H1 (cell line): ENCODE measurements at regions not wholly inside any gene's neighbourhood (a gene's known extent, or its start where the extent isn't known, plus 50 kb on each side); places are given as distances from the start of the nearest gene placed in this dataset.
"Not testable (repeated sequence)": the region's sequence is repeated elsewhere in the genome, so short reads cannot be mapped to it uniquely, and the experiment has no call there.

Experiments used
- CTCF ChIA-PET: fragments of 300-600 bp; sonication (Branson Sonifier 250); formaldehyde crosslinking; loops from one replicate; lab custom pipeline; 2021; ENCODE audit not compliant: partially characterized antibody; lab: Charles Lee
- POLR2A ChIA-PET: fragments of 300-600 bp; sonication (Branson Sonifier 250); formaldehyde crosslinking; loops from one replicate; lab custom pipeline; 2021; ENCODE audit warnings: inconsistent platforms; ENCODE audit not compliant: partially characterized antibody; lab: Charles Lee
- DNase-seq, 2 experiments: peaks; one replicate each; pipeline versions ENCODE4 v3.0.0 to v3.0.0-alpha.2; 2010 to 2022; ENCODE audit warnings: low spot score in 2 of 2, low read depth in 1 of 2, mixed read lengths in 1 of 2
- FAIRE-seq: peaks from 2 replicates; lab custom pipeline; 2011; peaks lifted over from hg19 to GRCh38; lab: Jason Lieb, UNC
- H2AFZ ChIP-seq: 2 replicates; pipeline ENCODE4 v1.8.1; 2012; ENCODE audit warnings: low read length, inconsistent platforms
- H2AK5ac ChIP-seq: 2 replicates; pipeline ENCODE4 v1.6.1; 2013; ENCODE audit warnings: low read depth, low read length
- H2BK120ac ChIP-seq: replicated peaks from 2 replicates; pipeline ENCODE3; 2013; ENCODE audit warnings: low read depth, low read length, inconsistent platforms
- H2BK12ac ChIP-seq: 2 replicates; pipeline ENCODE4 v1.6.1; 2013; ENCODE audit warnings: low read depth, low read length
- H2BK15ac ChIP-seq: 2 replicates; pipeline ENCODE4 v1.6.1; 2013; ENCODE audit warnings: low read length
- H2BK20ac ChIP-seq: 2 replicates; pipeline ENCODE4 v1.6.1; 2013; ENCODE audit warnings: low read length
- H2BK5ac ChIP-seq: 2 replicates; pipeline ENCODE4 v1.6.1; 2013; ENCODE audit warnings: low read depth, low read length
- H3K14ac ChIP-seq: 2 replicates; pipeline ENCODE4 v1.6.1; 2013; ENCODE audit warnings: inconsistent platforms; ENCODE audit not compliant: insufficient read length
- H3K18ac ChIP-seq: 2 replicates; pipeline ENCODE4 v1.6.1; 2013; ENCODE audit warnings: low read length; ENCODE audit errors: extremely low read depth
- H3K23ac ChIP-seq: 2 replicates; pipeline ENCODE4 v1.6.1; 2013; ENCODE audit warnings: inconsistent platforms; ENCODE audit not compliant: insufficient read length
- H3K23me2 ChIP-seq: 2 replicates; pipeline ENCODE4 v1.6.1; 2013; ENCODE audit warnings: low read depth, low read length
- H3K27ac ChIP-seq: 2 replicates; pipeline ENCODE4 v1.6.1; 2011; ENCODE audit warnings: low read depth, low read length, inconsistent platforms
- H3K27me3 ChIP-seq, 4 experiments: replicated peaks in 1 of 4; 1 replicate in 1 of 4; 2 replicates in 3 of 4; pipeline versions ENCODE4 v1.6.1 to v1.8.1; 2011 to 2013; ENCODE audit warnings: low read length in 3 of 4, mild to moderate bottlenecking in 3 of 4, inconsistent platforms in 2 of 4, mixed read lengths in 2 of 4, moderate library complexity in 1 of 4; ENCODE audit not compliant: control insufficient read depth in 3 of 4, insufficient read depth in 3 of 4; ENCODE audit errors: extremely low read depth in 1 of 4
- H3K36me3 ChIP-seq, 4 experiments: 2 replicates each; pipeline versions ENCODE4 v1.6.1 to v1.8.1; 2011 to 2013; ENCODE audit warnings: mild to moderate bottlenecking in 4 of 4, low read length in 3 of 4, moderate library complexity in 2 of 4, control low read depth in 1 of 4, inconsistent platforms in 1 of 4; ENCODE audit not compliant: insufficient read depth in 4 of 4, control insufficient read depth in 2 of 4
- H3K4ac ChIP-seq: replicated peaks from 2 replicates; pipeline ENCODE3; 2013; ENCODE audit warnings: low read length, low read depth, mixed read lengths, inconsistent platforms; ENCODE audit not compliant: insufficient read length
- H3K4me1 ChIP-seq, 4 experiments: replicated peaks in 1 of 4; 1 replicate in 1 of 4; 2 replicates in 3 of 4; pipeline versions ENCODE4 v1.6.1 to v1.8.1; 2011 to 2013; ENCODE audit warnings: low read length in 3 of 4, inconsistent platforms in 2 of 4, mixed read lengths in 1 of 4; ENCODE audit not compliant: insufficient read depth in 4 of 4, control insufficient read depth in 3 of 4
- H3K4me2 ChIP-seq, 2 experiments: 2 replicates each; pipeline versions ENCODE4 v1.6.1 to v1.8.1; 2011 to 2013; ENCODE audit warnings: low read depth in 2 of 2, low read length in 2 of 2, control low read depth in 1 of 2, inconsistent platforms in 1 of 2, mild to moderate bottlenecking in 1 of 2; ENCODE audit not compliant: insufficient read depth in 1 of 2
- H3K4me3 ChIP-seq, 4 experiments: fragments of 200-600, 300-600 bp in 1 of 4; sonication (generic), shearing (Covaris generic), sonication (Bioruptor Twin) in 1 of 4; 2 replicates each; pipeline versions ENCODE4 v1.5.1 to v1.8.1; 2011 to 2016; ENCODE audit warnings: low read length in 4 of 4, low read depth in 3 of 4, control low read depth in 2 of 4, inconsistent platforms in 2 of 4, mild to moderate bottlenecking in 2 of 4, mixed read lengths in 1 of 4, moderate library complexity in 1 of 4; ENCODE audit not compliant: insufficient read depth in 2 of 4; ENCODE audit errors: extremely low read depth in 1 of 4
- H3K56ac ChIP-seq: replicated peaks from 2 replicates; pipeline ENCODE3; 2013; ENCODE audit warnings: low read depth, mild to moderate bottlenecking, mixed read lengths, low read length, inconsistent platforms; ENCODE audit not compliant: insufficient read length
- H3K79me1 ChIP-seq: 2 replicates; pipeline ENCODE4 v1.6.1; 2013; ENCODE audit warnings: low read depth, low read length, control low read depth
- H3K79me2 ChIP-seq, 2 experiments: 2 replicates each; pipeline versions ENCODE4 v1.6.1 to v1.8.1; 2012 to 2013; ENCODE audit warnings: low read length in 2 of 2, mild to moderate bottlenecking in 2 of 2, inconsistent platforms in 1 of 2; ENCODE audit not compliant: insufficient read depth in 2 of 2, control insufficient read depth in 1 of 2
- H3K9ac ChIP-seq, 4 experiments: replicated peaks in 1 of 4; 1 replicate in 1 of 4; 2 replicates in 3 of 4; pipeline versions ENCODE4 v1.6.1 to v1.8.1; 2011 to 2013; ENCODE audit warnings: low read depth in 3 of 4, low read length in 3 of 4, control low read depth in 2 of 4, mild to moderate bottlenecking in 2 of 4, moderate library complexity in 2 of 4, inconsistent platforms in 1 of 4; ENCODE audit errors: extremely low read depth in 1 of 4
- H3K9me3 ChIP-seq, 2 experiments: 2 replicates each; pipeline versions ENCODE4 v1.6.1 to v1.8.1; 2012 to 2013; ENCODE audit warnings: mild to moderate bottlenecking in 2 of 2, moderate library complexity in 2 of 2, control low read depth in 1 of 2, inconsistent platforms in 1 of 2, low read depth in 1 of 2, low read length in 1 of 2, mixed read lengths in 1 of 2; ENCODE audit not compliant: insufficient read depth in 2 of 2
- H4K20me1 ChIP-seq, 2 experiments: replicated peaks in 1 of 2; 2 replicates each; pipeline versions ENCODE3 to v1.8.1; 2011 to 2013; ENCODE audit warnings: inconsistent platforms in 2 of 2, low read length in 2 of 2, mild to moderate bottlenecking in 1 of 2; ENCODE audit not compliant: insufficient read depth in 2 of 2, control insufficient read depth in 1 of 2
- H4K5ac ChIP-seq: 2 replicates; pipeline ENCODE4 v1.6.1; 2013; ENCODE audit warnings: low read length, low read depth, mixed read lengths, inconsistent platforms; ENCODE audit not compliant: insufficient read length
- H4K8ac ChIP-seq: 2 replicates; pipeline ENCODE4 v1.8.0; 2013; ENCODE audit warnings: mild to moderate bottlenecking, moderate library complexity, low read length, inconsistent platforms; ENCODE audit not compliant: insufficient read depth; ENCODE audit errors: extremely low read depth
- H4K91ac ChIP-seq: replicated peaks from 2 replicates; pipeline ENCODE3; 2013; ENCODE audit warnings: low read length, mixed read lengths, inconsistent platforms; ENCODE audit not compliant: insufficient read length
- CEBPB ChIP-seq: IDR thresholded peaks from 2 replicates; pipeline ENCODE4 v1.6.1; 2012; ENCODE audit warnings: low read depth, low read length
- WGBS, 2 experiments: shearing (Covaris generic) in 1 of 2; methylation state at CpG; one replicate each; pipeline versions ENCODE4 v1.1.6 to v1.1.7; 2013 to 2015; ENCODE audit warnings: low lambda C conversion rate in 2 of 2, mixed read lengths in 2 of 2, inconsistent platforms in 1 of 2, low coverage in 1 of 2, missing lambda C conversion rate in 1 of 2; ENCODE audit not compliant: insufficient replicate concordance in 2 of 2, insufficient coverage in 1 of 2, insufficient read length in 1 of 2; ENCODE audit errors: extremely low coverage in 1 of 2, missing lambda C conversion rate in 1 of 2; 5-methylcytosine and 5-hydroxymethylcytosine counted together

GRCh38 chr10:26365681-26366358 is 72.3 kb upstream of the APBB1IP start:
- ChIA-PET CTCF (interaction anchor here (1.0 to 1.1 kb wide), 2 partner anchors 14 to 32 kb away, joined by 3 to 4 read pairs; no protein-coding TSS in a partner anchor), POLR2A (no interaction called here)
- no peaks in the 10 kb centered on the region for H3K9me3 ChIP-seq
- FAIRE-seq (no peak), DNase-seq (no peak)
- H3K79me2 ChIP-seq = no peaks in the 10 kb centered on the region
- no peaks in the 10 kb centered on the region for H3K27me3 ChIP-seq
- H3K27ac ChIP-seq = no peak overlapping the region
- H3K79me1 ChIP-seq = no peaks in the 10 kb centered on the region
- no peaks in the 10 kb centered on the region for H3K23me2 ChIP-seq
- H3K23ac ChIP-seq = no peak overlapping the region
- H3K14ac ChIP-seq = no peak overlapping the region
- H3K9ac ChIP-seq = no peak overlapping the region
- H2BK5ac ChIP-seq = no peak overlapping the region
- H2AFZ ChIP-seq = no peak overlapping the region
- H2BK12ac ChIP-seq = no peak overlapping the region
- no peak overlapping the region for H2AK5ac ChIP-seq
- no peak overlapping the region for H4K5ac ChIP-seq
- H3K4me2 ChIP-seq = no peak overlapping the region
- TF ChIP-seq CEBPB = no peak
- no peak overlapping the region for H2BK20ac ChIP-seq
- H3K4me1 ChIP-seq = no peaks in the 10 kb centered on the region
- H3K18ac ChIP-seq = no peak overlapping the region
- no peak overlapping the region for H2BK15ac ChIP-seq
- no peak overlapping the region for H3K4ac ChIP-seq
- 75% methylated on average over 2 of the region's 2 CpGs; no CpG with 5 or more reads in 1 of the 2 experiments for WGBS, 2 experiments
- no peaks in the 10 kb centered on the region for H4K20me1 ChIP-seq
- H4K8ac ChIP-seq = no peak overlapping the region
- no peak overlapping the region for H2BK120ac ChIP-seq
- H3K56ac ChIP-seq = no peak overlapping the region
- H3K4me3 ChIP-seq = no peak overlapping the region
- no peaks in the 10 kb centered on the region for H3K36me3 ChIP-seq
- no peak overlapping the region for H4K91ac ChIP-seq

- H3K9me3 ChIP-seq, H3K23me2 ChIP-seq, CTCF ChIA-PET, H2BK20ac ChIP-seq, DNase-seq, H4K91ac ChIP-seq, H3K4me3 ChIP-seq, H3K4ac ChIP-seq, H2BK12ac ChIP-seq, H4K20me1 ChIP-seq, H3K79me1 ChIP-seq, H3K27me3 ChIP-seq, H2BK5ac ChIP-seq, H3K56ac ChIP-seq, H3K4me1 ChIP-seq, H3K4me2 ChIP-seq, H2BK120ac ChIP-seq, H3K14ac ChIP-seq, POLR2A ChIA-PET, H3K79me2 ChIP-seq, H2AK5ac ChIP-seq, H2AFZ ChIP-seq, H4K8ac ChIP-seq, H4K5ac ChIP-seq, FAIRE-seq, H2BK15ac ChIP-seq, H3K18ac ChIP-seq, H3K9ac ChIP-seq, H3K36me3 ChIP-seq, H3K23ac ChIP-seq, H3K27ac ChIP-seq: not testable (repeated sequence)
- 73% methylated on average over 8 of the region's 8 CpGs; no CpG with 5 or more reads in 1 of the 2 experiments for WGBS, 2 experiments
Observed at GRCh38 chr10:26367035-26367434, 71.1 kb upstream of the APBB1IP start.
